Neural crest cell (in vitro differentiated cells): ENCODE measurements at regions not wholly inside any gene's neighbourhood (a gene's known extent, or its start where the extent isn't known, plus 50 kb on each side); places are given as distances from the start of the nearest gene placed in this dataset.

ENCODE experiments used
- DNase-seq: peaks from one replicate; pipeline ENCODE4 v3.0.0; 2021; ENCODE audit warnings: low read depth, mixed read lengths, low spot score
- H3K27ac Mint-ChIP-seq: one replicate; pipeline ENCODE4 v1.8.0; 2021; ENCODE audit warnings: mild to moderate bottlenecking, mixed read lengths; ENCODE audit not compliant: unreplicated experiment
- H3K27me3 Mint-ChIP-seq: 2 replicates; pipeline ENCODE4 v1.8.0; 2021; ENCODE audit warnings: low read depth, mild to moderate bottlenecking, mixed read lengths
- H3K36me3 Mint-ChIP-seq: 2 replicates; pipeline ENCODE4 v1.8.0; 2021; ENCODE audit warnings: low read depth, mild to moderate bottlenecking, mixed read lengths
- H3K4me1 Mint-ChIP-seq: 2 replicates; pipeline ENCODE4 v1.8.0; 2021; ENCODE audit warnings: mixed read lengths
- H3K4me3 Mint-ChIP-seq: one replicate; pipeline ENCODE4 v1.8.0; 2021; ENCODE audit warnings: mild to moderate bottlenecking, mixed read lengths
- H3K9me3 Mint-ChIP-seq: 2 replicates; pipeline ENCODE4 v1.8.0; 2021; ENCODE audit warnings: mixed read lengths
- TF ChIP-seq, protein P1 (sequence below): fragments of 200-600 bp; sonication (generic); conservative IDR thresholded peaks from 2 replicates; pipeline ENCODE4 v1.5.0; 2021; ENCODE audit warnings: antibody characterized with exemption, mild to moderate bottlenecking

DNA sequence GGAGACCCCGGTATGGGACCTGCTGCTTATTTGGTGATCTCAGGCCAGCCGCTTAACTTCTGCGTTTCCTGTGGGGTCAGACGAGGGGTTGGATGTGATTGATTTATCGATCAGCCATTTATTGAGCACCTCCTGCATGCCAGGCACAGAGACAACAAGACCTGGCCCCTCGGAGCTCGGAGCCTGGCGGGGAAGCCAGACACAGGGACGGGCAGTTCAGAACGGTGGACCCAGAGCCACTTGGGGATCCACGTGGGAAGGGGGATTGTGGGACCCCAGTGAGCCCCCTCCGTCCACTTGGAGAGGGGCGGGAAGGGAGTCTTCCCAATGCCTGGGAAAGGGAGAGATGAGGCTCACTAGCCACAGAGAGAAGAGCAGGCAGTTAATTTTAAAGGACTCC is 84.7 kb upstream of the CIBAR2 start:
- no peak for DNase-seq
- no peaks in the 10 kb centered on the region for H3K36me3 Mint-ChIP-seq
- H3K4me3 Mint-ChIP-seq = no peak overlapping the region
- H3K27ac Mint-ChIP-seq = no peak overlapping the region
- TF ChIP-seq, protein P1, sequence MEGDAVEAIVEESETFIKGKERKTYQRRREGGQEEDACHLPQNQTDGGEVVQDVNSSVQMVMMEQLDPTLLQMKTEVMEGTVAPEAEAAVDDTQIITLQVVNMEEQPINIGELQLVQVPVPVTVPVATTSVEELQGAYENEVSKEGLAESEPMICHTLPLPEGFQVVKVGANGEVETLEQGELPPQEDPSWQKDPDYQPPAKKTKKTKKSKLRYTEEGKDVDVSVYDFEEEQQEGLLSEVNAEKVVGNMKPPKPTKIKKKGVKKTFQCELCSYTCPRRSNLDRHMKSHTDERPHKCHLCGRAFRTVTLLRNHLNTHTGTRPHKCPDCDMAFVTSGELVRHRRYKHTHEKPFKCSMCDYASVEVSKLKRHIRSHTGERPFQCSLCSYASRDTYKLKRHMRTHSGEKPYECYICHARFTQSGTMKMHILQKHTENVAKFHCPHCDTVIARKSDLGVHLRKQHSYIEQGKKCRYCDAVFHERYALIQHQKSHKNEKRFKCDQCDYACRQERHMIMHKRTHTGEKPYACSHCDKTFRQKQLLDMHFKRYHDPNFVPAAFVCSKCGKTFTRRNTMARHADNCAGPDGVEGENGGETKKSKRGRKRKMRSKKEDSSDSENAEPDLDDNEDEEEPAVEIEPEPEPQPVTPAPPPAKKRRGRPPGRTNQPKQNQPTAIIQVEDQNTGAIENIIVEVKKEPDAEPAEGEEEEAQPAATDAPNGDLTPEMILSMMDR = no peak
- H3K9me3 Mint-ChIP-seq = no peaks in the 10 kb centered on the region
- H3K27me3 Mint-ChIP-seq = peaks cover 2% of the 10 kb centered on the region
- peaks cover 57% of the 10 kb centered on the region for H3K4me1 Mint-ChIP-seq

DNA sequence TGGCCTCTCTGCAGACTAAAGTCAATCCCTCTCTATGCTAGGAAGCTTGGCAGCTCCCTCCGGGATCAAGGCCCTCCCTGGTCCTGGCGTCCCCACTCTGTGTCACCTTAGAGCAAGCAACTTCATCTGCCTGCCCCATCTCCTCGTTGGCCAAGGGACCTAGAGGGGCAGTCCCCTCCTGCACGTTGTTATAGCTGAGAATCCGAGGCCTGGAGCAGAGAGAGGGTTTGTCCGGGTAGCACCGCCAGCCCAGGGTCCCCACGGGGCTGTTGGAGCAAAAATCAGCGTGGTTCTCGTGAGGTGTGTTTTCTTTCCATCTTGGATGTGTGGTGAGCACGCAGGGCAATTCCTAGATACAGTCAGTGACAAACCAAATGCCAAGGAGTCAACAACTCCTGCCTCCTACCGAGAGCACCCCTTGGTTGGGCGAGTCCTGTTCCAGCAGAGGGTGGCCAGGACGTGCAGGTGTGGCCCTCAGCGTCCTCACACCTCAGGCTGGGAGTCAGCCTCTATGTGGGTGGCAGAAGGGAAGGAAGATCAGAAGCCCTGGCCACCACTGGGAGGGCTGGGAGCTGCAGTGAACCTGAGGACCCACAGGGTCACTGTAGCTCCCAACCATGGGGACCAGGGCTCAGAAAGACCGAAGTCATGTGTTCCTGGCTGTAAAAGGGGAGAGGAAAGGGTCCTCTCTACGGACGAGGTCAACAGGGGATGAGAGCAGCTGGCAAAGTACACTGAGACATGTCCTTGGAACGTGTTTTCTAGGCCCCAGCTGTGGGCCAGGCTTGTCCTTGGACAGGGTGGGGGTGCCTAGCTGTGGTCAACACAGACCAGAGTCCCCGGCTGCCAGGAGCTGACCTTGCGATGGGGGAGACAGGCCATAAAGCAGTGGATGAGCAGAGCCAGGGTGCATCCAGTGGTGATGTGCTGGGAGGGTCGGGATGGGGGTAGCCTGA is 85.6 kb upstream of the CIBAR2 start:
- Mint-ChIP-seq H3K9me3 (no peaks in the 10 kb centered on the region), H3K36me3 (no peaks in the 10 kb centered on the region), H3K27ac (peak overlapping the region; percentile 50), H3K4me1 (peaks cover 61% of the 10 kb centered on the region), H3K27me3 (peaks cover 2% of the 10 kb centered on the region), H3K4me3 (no peak overlapping the region)
- no peak for DNase-seq
- TF ChIP-seq, protein P1 = no peak

DNA sequence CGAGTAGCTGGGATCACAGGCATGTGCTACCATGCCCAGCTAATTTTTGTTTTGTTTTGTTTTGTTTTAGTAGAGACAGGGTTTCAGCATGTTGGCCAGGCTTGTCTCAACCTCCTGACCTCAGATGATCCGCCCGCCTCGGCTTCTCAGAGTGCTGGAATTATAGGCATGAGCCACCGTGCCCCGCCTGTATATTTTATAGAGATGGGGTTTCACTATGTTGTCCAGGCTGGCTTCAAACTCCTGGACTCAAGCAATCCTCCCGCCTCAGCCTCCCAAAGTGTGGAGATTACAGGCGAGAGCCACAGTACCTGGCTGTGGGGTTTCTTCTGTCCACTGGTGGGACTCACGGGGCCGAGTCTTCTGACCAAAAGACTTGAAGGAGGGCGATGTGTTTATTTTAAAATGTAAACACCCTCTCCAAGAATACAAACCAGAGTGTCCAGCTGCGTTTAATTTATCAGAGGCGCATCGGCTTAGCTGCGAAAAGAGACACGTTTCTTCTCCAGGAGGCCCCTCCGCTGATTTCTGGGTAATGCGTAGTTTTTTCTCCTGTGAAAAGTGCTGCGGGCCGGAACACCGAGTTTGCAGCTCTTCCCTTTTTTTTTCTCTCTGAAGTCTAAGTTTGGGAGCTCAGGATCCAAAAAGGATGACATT is 86.9 kb upstream of the CIBAR2 start:
- TF ChIP-seq, protein P1 = no peak
- no peak overlapping the region for H3K27ac Mint-ChIP-seq
- no peaks in the 10 kb centered on the region for H3K36me3 Mint-ChIP-seq
- H3K9me3 Mint-ChIP-seq = no peaks in the 10 kb centered on the region
- H3K4me3 Mint-ChIP-seq = no peak overlapping the region
- peaks cover 2% of the 10 kb centered on the region for H3K27me3 Mint-ChIP-seq
- peaks cover 64% of the 10 kb centered on the region for H3K4me1 Mint-ChIP-seq
- DNase-seq = no peak

DNA sequence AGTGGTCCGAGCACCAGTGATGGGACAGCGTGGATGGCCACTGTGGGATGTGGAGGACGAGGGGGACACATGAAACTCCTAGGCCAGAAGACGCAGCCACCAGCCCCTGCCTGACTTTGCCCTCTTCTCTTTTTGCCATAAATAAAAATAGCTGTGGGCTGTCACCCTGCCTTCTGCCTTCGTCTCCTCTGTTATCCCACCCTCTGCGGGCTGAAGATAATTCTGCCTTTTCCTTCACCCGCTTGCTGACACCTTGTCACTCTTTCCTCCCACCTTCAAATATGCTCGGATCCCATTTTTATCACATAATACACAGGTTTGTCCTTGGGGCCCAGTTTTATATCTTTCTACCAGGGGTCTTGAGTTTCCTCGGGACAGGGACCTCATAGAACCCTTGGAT is 87.6 kb upstream of the CIBAR2 start:
- TF ChIP-seq, protein P1 = no peak
- H3K27me3 Mint-ChIP-seq = peaks cover 2% of the 10 kb centered on the region
- H3K36me3 Mint-ChIP-seq = no peaks in the 10 kb centered on the region
- H3K9me3 Mint-ChIP-seq = no peaks in the 10 kb centered on the region
- no peak overlapping the region for H3K27ac Mint-ChIP-seq
- H3K4me1 Mint-ChIP-seq = peaks cover 59% of the 10 kb centered on the region
- no peak for DNase-seq
- no peak overlapping the region for H3K4me3 Mint-ChIP-seq

DNA sequence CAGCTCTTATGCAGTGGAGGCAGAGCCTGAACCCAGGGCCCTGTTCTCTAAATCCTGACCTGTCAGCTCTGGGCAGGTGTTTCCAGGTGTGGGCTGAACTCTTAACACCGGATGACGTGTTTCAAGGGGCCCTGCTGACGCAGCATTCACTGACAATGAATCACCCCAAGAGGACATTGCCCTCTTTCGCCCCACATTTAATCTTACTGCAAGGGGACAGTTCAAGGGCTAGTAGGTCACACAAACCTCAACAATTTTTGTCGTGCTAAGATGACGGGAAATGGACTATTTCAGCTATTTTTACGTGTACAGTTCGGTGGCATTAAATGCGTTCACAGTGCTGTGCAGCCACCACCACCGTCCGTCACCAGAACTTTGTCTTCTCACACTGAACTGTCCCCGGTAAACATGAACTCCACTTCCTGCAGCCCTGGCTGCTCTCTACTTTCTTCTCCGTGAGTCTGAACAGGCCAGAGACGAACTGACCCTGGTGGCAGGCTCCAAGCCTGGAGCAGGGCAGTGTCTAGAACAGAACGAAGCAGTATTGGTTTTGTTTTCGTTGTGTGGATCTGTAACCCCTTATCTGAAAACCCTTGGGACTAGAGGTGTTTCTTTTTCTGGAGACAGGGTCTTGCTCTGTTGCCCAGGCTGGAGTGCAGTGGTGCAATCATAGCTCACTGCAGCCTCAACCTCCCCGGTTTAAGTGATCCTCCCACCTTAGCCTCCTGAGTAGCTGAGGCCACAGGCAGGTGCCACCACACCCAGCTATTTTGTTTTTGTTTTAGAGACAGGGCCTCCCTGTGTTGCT is 88.4 kb upstream of the CIBAR2 start:
- H3K9me3 Mint-ChIP-seq = no peaks in the 10 kb centered on the region
- H3K27me3 Mint-ChIP-seq = peaks cover 2% of the 10 kb centered on the region
- TF ChIP-seq, protein P1 = no peak
- H3K4me3 Mint-ChIP-seq = no peak overlapping the region
- H3K27ac Mint-ChIP-seq = no peak overlapping the region
- no peak for DNase-seq
- no peaks in the 10 kb centered on the region for H3K36me3 Mint-ChIP-seq
- peaks cover 53% of the 10 kb centered on the region for H3K4me1 Mint-ChIP-seq
